Dermis blood vessel endothelial cell (primary cell): ENCODE measurements at regions not wholly inside any gene's neighbourhood (a gene's known extent, or its start where the extent isn't known, plus 50 kb on each side); places are given as distances from the start of the nearest gene placed in this dataset.

Experiments used
- DNase-seq: peaks from one replicate; pipeline ENCODE4 v3.0.0; 2010

GRCh38 chr5:116361171-116361967 lies 213.3 kb downstream of the SEMA6A start:
- DNase-seq, result no peak

- DNase-seq, result no peak
These were observed 214.4 kb downstream of the SEMA6A start for GRCh38 chr5:116360008-116360853.

GRCh38 chr5:116359592-116359991 lies 215.0 kb downstream of the SEMA6A start:
- DNase-seq, result no peak

GRCh38 chr5:116358911-116359418 lies 215.7 kb downstream of the SEMA6A start:
- no peak for DNase-seq

GRCh38 chr5:116358015-116358523 lies 216.6 kb downstream of the SEMA6A start:
- DNase-seq, result no peak

GRCh38 chr5:116355819-116356601 lies 218.6 kb downstream of the SEMA6A start:
- DNase-seq, result no peak

GRCh38 chr5:116354699-116355098 lies 219.9 kb downstream of the SEMA6A start:
- no peak for DNase-seq

GRCh38 chr5:116347657-116348056 lies 227.0 kb downstream of the SEMA6A start:
- no peak for DNase-seq

- DNase-seq, result no peak
These were observed 230.7 kb downstream of the SEMA6A start for GRCh38 chr5:116343961-116344360.
